Right atrium auricular region (tissue), 2 donors: ENCODE measurements at regions not wholly inside any gene's neighbourhood (a gene's known extent, or its start where the extent isn't known, plus 50 kb on each side); places are given as distances from the start of the nearest gene placed in this dataset.
"Not testable (repeated sequence)": the region's sequence is repeated elsewhere in the genome, so short reads cannot be mapped to it uniquely, and the experiment has no call there.

Source experiments
- DNase-seq: peaks from one replicate; pipeline ENCODE4 v3.0.0-alpha.2; 2019; ENCODE audit warnings: low spot score
- H3K27ac ChIP-seq, 2 donors: fragments of 200-600 bp; sonication (generic); 1 replicate in 1 of 2; 2 replicates in 1 of 2; pipeline ENCODE4 v1.5.1; 2016 to 2019
- H3K27me3 ChIP-seq, 2 donors: fragments of 200-600 bp; sonication (generic); one replicate each; pipeline versions ENCODE4 v1.5.1 to v1.6.0; 2017 to 2019
- H3K36me3 ChIP-seq: fragments of 200-600 bp; sonication (generic); one replicate; pipeline ENCODE4 v1.5.1; 2016
- H3K4me1 ChIP-seq, 2 donors: fragments of 200-600 bp; sonication (generic); one replicate each; pipeline versions ENCODE4 v1.5.1 to v1.6.0; 2017 to 2019
- H3K4me3 ChIP-seq, 2 donors: fragments of 200-600 bp; sonication (generic); 1 replicate in 1 of 2; 2 replicates in 1 of 2; pipeline ENCODE4 v1.5.1; 2017 to 2019; ENCODE audit warnings: mild to moderate bottlenecking in 1 of 2, moderate library complexity in 1 of 2
- H3K9me3 ChIP-seq, 2 donors: fragments of 200-600 bp; sonication (generic); one replicate each; pipeline ENCODE4 v1.5.1; 2019
- CTCF ChIP-seq, 2 donors: fragments of 200-600 bp; sonication (generic); IDR thresholded peaks; one replicate each; pipeline ENCODE4 v1.5.1; 2019; ENCODE audit warnings: antibody characterized with exemption in 2 of 2

DNA sequence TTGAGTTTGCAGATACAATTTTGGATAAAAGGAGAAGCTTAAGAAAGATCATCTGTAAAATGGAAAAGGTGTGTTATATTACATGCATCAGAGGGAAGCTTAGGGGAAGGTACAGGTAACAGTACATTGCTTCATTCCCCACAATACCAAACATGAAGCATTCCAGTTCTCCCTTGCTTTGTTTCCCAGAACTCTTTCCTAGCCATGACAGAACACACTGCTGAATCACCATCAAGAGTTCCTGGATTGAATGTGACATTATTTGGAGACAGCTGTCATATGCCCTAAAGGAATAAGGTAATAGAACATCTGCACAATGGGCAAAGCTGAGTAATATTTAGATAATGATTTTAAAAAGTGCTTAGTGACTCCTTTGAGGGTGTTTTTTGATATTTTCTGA, 303.5 kb upstream of the ST8SIA4 start:
- Histone ChIP-seq H3K4me1 (no peaks in the 10 kb centered on the region), H3K27ac (no peak overlapping the region), H3K36me3 (no peaks in the 10 kb centered on the region), H3K4me3 (no peak overlapping the region), H3K9me3 (no peaks in the 10 kb centered on the region), H3K27me3 (no peaks in the 10 kb centered on the region)
- DNase-seq, result no peak
- no peak for TF ChIP-seq CTCF (IDR thresholded peaks at IDR 0.05)

- not testable (repeated sequence) for DNase-seq, H3K9me3 ChIP-seq, H3K4me3 ChIP-seq, H3K4me1 ChIP-seq, H3K36me3 ChIP-seq, H3K27me3 ChIP-seq, H3K27ac ChIP-seq
Observed at GRCh38 chr5:101205065-101205464, 302.0 kb upstream of the ST8SIA4 start.

DNA sequence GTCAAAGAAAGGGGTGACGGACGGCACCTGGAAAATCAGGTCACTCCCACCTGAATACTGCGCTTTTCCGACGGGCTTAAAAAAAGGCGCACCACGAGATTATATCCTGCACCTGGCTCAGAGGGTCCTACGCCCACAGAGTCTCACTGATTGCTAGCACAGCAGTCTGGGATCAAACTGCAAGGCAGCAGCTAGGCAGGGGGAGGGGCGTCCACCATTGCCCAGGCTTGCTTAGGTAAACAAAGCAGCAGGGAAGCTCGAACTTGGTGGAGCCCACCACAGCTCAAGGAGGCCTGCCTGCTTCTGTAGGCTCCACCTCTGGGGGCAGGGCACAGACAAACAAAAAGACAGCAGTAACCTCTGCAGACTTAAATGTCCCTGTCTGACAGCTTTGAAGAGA, 277.3 kb upstream of the ST8SIA4 start:
- not testable (repeated sequence) for H3K4me1 ChIP-seq, H3K27me3 ChIP-seq, H3K4me3 ChIP-seq, H3K27ac ChIP-seq, H3K9me3 ChIP-seq, DNase-seq, H3K36me3 ChIP-seq

DNA sequence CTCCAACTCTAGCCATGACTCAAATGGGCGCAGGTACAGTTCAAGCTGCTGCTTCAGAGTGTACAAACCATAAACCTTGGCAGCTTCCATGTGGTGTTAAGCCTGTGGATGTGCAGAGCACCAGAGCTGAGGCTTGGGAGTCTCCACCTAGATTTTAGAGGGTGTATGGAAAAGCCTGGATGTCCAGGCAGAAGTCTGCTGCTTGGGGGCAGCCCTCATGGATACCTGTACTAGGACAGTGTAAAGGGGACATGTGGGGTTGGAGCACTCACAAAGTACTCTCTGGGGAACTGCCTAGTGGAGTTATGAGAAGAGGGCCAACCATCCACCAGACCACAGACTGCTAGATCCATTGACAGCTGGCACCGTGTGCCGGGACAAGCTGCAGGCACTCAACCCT, 273.5 kb upstream of the ST8SIA4 start:
- H3K27me3 ChIP-seq, result no peaks in the 10 kb centered on the region

DNA sequence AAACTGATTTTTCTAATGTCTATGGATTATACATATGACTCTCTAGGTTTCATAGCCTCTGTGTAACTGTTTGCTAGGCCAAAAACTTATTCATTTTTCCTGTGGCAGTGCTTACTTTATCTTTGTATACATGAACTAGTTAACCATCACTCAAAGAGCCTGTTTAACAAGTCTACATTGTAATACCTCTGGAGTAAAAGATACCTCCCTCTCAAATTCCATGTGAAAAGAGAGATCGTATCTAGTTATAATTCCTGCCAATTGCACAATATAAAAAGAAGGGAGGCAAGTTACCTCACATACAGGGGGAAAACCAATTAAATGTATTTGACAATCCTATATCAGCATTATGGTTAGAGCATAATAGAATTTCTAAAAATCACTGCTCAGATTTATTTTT, 271.9 kb upstream of the ST8SIA4 start:
- H3K36me3 ChIP-seq, result no peaks in the 10 kb centered on the region
- H3K4me3 ChIP-seq, result no peak overlapping the region
- H3K9me3 ChIP-seq, result no peaks in the 10 kb centered on the region
- no peak overlapping the region for H3K27ac ChIP-seq
- no peak for TF ChIP-seq CTCF (IDR thresholded peaks at IDR 0.05)
- no peaks in the 10 kb centered on the region for H3K27me3 ChIP-seq
- no peaks in the 10 kb centered on the region for H3K4me1 ChIP-seq
- no peak for DNase-seq

More for the DNA sequence above, 273.5 kb upstream of the ST8SIA4 start:
- Histone ChIP-seq H3K4me1 (no peaks in the 10 kb centered on the region), H3K9me3 (no peaks in the 10 kb centered on the region), H3K36me3 (no peaks in the 10 kb centered on the region), H3K4me3 (no peak overlapping the region), H3K27ac (no peak overlapping the region)
- TF ChIP-seq CTCF (IDR thresholded peaks at IDR 0.05), result no peak
- DNase-seq, result no peak

GRCh38 chr5:101163088-101163487, 260.0 kb upstream of the ST8SIA4 start:
- no peak overlapping the region for H3K27ac ChIP-seq
- H3K4me3 ChIP-seq, result no peak overlapping the region
- H3K36me3 ChIP-seq, result no peaks in the 10 kb centered on the region
- H3K9me3 ChIP-seq, result no peaks in the 10 kb centered on the region
- DNase-seq, result no peak
- no peaks in the 10 kb centered on the region for H3K4me1 ChIP-seq
- TF ChIP-seq CTCF (IDR thresholded peaks at IDR 0.05), result no peak
- no peaks in the 10 kb centered on the region for H3K27me3 ChIP-seq

- DNase-seq, result no peak
- no peaks in the 10 kb centered on the region for H3K9me3 ChIP-seq
- no peaks in the 10 kb centered on the region for H3K27me3 ChIP-seq
- H3K27ac ChIP-seq, result no peak overlapping the region
- no peaks in the 10 kb centered on the region for H3K36me3 ChIP-seq
- H3K4me3 ChIP-seq, result no peak overlapping the region
- TF ChIP-seq CTCF (IDR thresholded peaks at IDR 0.05), result no peak
- no peaks in the 10 kb centered on the region for H3K4me1 ChIP-seq
Observed at GRCh38 chr5:101160002-101160401, 256.9 kb upstream of the ST8SIA4 start.
